Neural cell (in vitro differentiated cells): ENCODE measurements at regions not wholly inside any gene's neighbourhood (a gene's known extent, or its start where the extent isn't known, plus 50 kb on each side); places are given as distances from the start of the nearest gene placed in this dataset.

Experiments used
- H2AFZ ChIP-seq: fragments of 200-600, 300-800 bp; sonication (generic), shearing (Covaris generic); 2 replicates; pipeline ENCODE4 v1.6.0; 2014; ENCODE audit warnings: low read depth, mild to moderate bottlenecking, antibody characterized with exemption, low read length, moderate library complexity
- H3F3A ChIP-seq: fragments of 200-600 bp; shearing (Covaris generic); 2 replicates; pipeline ENCODE4 v1.6.1; 2016; ENCODE audit warnings: mild to moderate bottlenecking, moderate library complexity, mixed read lengths, antibody characterized with exemption, low read length; ENCODE audit not compliant: insufficient read depth, poor library complexity, severe bottlenecking
- H3K27ac ChIP-seq: fragments of 200-600, 300-800 bp; sonication (generic), shearing (Covaris generic); 2 replicates; pipeline ENCODE4 v1.5.1; 2014; ENCODE audit warnings: mild to moderate bottlenecking, low read length, moderate library complexity
- H3K27me3 ChIP-seq: fragments of 300-800, 200-600 bp; sonication (generic), shearing (Covaris generic); 2 replicates; pipeline ENCODE4 v1.6.0; 2014; ENCODE audit warnings: mild to moderate bottlenecking, low read depth, low read length, moderate library complexity; ENCODE audit not compliant: insufficient read depth
- H3K36me3 ChIP-seq: fragments of 300-800, 200-600 bp; sonication (generic), shearing (Covaris generic); 2 replicates; pipeline ENCODE4 v1.5.1; 2014; ENCODE audit warnings: mild to moderate bottlenecking, antibody characterized with exemption, low read length, moderate library complexity; ENCODE audit not compliant: insufficient read depth
- H3K4me2 ChIP-seq: fragments of 300-800, 200-600 bp; sonication (generic), shearing (Covaris generic); 2 replicates; pipeline ENCODE4 v1.6.0; 2014; ENCODE audit warnings: mild to moderate bottlenecking, low read length
- H3K4me3 ChIP-seq: fragments of 300-800, 200-600 bp; sonication (generic), shearing (Covaris generic); 2 replicates; pipeline ENCODE4 v1.5.1; 2014; ENCODE audit warnings: mild to moderate bottlenecking, low read length, moderate library complexity
- H3K79me2 ChIP-seq: fragments of 200-600 bp; shearing (Covaris generic); replicated peaks from 2 replicates; pipeline ENCODE4 v1.6.0; 2014; ENCODE audit warnings: mild to moderate bottlenecking, low read length, moderate library complexity; ENCODE audit not compliant: insufficient read depth
- H3K9ac ChIP-seq: fragments of 300-800, 200-600 bp; sonication (generic), shearing (Covaris generic); 2 replicates; pipeline ENCODE4 v1.6.1; 2016; ENCODE audit warnings: mild to moderate bottlenecking, low read length, mixed read lengths
- H3K9me2 ChIP-seq: fragments of 200-600 bp; shearing (Covaris generic); 2 replicates; pipeline ENCODE4 v1.6.1; 2016; ENCODE audit warnings: mild to moderate bottlenecking, low read length, mixed read lengths; ENCODE audit not compliant: insufficient read depth
- H3K9me3 ChIP-seq: fragments of 200-600, 300-800 bp; sonication (generic), shearing (Covaris generic); 2 replicates; pipeline ENCODE4 v1.6.1; 2016; ENCODE audit warnings: mild to moderate bottlenecking, mixed run types, low read length, moderate library complexity, mixed read lengths
- H4K20me1 ChIP-seq: fragments of 200-600 bp; shearing (Covaris generic); 2 replicates; pipeline ENCODE4 v1.6.1; 2016; ENCODE audit warnings: mild to moderate bottlenecking, mixed run types; ENCODE audit not compliant: insufficient read depth
- EP300 ChIP-seq: fragments of 450-650 bp; conservative IDR thresholded peaks from 2 replicates; pipeline ENCODE4 v1.6.1; 2014; ENCODE audit warnings: antibody characterized with exemption, mild to moderate bottlenecking, moderate library complexity; ENCODE audit not compliant: poor library complexity, severe bottlenecking
- EZH2 ChIP-seq: fragments of 200-600, 300-800 bp; shearing (Covaris generic), sonication (generic); IDR thresholded peaks from 2 replicates; pipeline ENCODE4 v1.6.1; 2014; ENCODE audit warnings: antibody characterized with exemption, low read length, borderline replicate concordance, mild to moderate bottlenecking; ENCODE audit not compliant: insufficient read depth, poor library complexity, severe bottlenecking
- MXI1 ChIP-seq: fragments of 450-650 bp; conservative IDR thresholded peaks from 2 replicates; pipeline ENCODE4 v1.6.1; 2014; ENCODE audit warnings: antibody characterized with exemption, mild to moderate bottlenecking; ENCODE audit not compliant: poor library complexity, severe bottlenecking
- POLR2AphosphoS5 ChIP-seq: IDR thresholded peaks from 2 replicates; pipeline ENCODE4 v1.6.1; 2012
- RAD21 ChIP-seq: fragments of 450-650 bp; conservative IDR thresholded peaks from 2 replicates; pipeline ENCODE4 v1.6.1; 2014; ENCODE audit warnings: antibody characterized with exemption, mild to moderate bottlenecking, moderate library complexity
- SMC3 ChIP-seq: fragments of 450-650 bp; conservative IDR thresholded peaks from 2 replicates; pipeline ENCODE4 v1.6.1; 2014; ENCODE audit warnings: antibody characterized with exemption, mild to moderate bottlenecking, moderate library complexity; ENCODE audit not compliant: poor library complexity
- TAF1 ChIP-seq: IDR thresholded peaks from 2 replicates; pipeline ENCODE4 v1.6.1; 2012; ENCODE audit warnings: low read depth
- TF ChIP-seq, protein P1 (sequence below): fragments of 450-650 bp; IDR thresholded peaks from 2 replicates; pipeline ENCODE4 v1.5.1; 2014; ENCODE audit warnings: antibody characterized with exemption, mild to moderate bottlenecking, moderate library complexity; ENCODE audit not compliant: poor library complexity, severe bottlenecking
- TF ChIP-seq, protein P2 (sequence below): IDR thresholded peaks from 2 replicates; pipeline ENCODE4 v1.6.1; 2012; ENCODE audit warnings: borderline replicate concordance

- TF ChIP-seq EP300 (no peak), MXI1 (no peak), SMC3 (no peak), RAD21 (no peak), EZH2 (no peak), POLR2AphosphoS5 (no peak), TAF1 (no peak)
- TF ChIP-seq, protein P1, sequence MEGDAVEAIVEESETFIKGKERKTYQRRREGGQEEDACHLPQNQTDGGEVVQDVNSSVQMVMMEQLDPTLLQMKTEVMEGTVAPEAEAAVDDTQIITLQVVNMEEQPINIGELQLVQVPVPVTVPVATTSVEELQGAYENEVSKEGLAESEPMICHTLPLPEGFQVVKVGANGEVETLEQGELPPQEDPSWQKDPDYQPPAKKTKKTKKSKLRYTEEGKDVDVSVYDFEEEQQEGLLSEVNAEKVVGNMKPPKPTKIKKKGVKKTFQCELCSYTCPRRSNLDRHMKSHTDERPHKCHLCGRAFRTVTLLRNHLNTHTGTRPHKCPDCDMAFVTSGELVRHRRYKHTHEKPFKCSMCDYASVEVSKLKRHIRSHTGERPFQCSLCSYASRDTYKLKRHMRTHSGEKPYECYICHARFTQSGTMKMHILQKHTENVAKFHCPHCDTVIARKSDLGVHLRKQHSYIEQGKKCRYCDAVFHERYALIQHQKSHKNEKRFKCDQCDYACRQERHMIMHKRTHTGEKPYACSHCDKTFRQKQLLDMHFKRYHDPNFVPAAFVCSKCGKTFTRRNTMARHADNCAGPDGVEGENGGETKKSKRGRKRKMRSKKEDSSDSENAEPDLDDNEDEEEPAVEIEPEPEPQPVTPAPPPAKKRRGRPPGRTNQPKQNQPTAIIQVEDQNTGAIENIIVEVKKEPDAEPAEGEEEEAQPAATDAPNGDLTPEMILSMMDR, result no peak
- TF ChIP-seq, protein P2, sequence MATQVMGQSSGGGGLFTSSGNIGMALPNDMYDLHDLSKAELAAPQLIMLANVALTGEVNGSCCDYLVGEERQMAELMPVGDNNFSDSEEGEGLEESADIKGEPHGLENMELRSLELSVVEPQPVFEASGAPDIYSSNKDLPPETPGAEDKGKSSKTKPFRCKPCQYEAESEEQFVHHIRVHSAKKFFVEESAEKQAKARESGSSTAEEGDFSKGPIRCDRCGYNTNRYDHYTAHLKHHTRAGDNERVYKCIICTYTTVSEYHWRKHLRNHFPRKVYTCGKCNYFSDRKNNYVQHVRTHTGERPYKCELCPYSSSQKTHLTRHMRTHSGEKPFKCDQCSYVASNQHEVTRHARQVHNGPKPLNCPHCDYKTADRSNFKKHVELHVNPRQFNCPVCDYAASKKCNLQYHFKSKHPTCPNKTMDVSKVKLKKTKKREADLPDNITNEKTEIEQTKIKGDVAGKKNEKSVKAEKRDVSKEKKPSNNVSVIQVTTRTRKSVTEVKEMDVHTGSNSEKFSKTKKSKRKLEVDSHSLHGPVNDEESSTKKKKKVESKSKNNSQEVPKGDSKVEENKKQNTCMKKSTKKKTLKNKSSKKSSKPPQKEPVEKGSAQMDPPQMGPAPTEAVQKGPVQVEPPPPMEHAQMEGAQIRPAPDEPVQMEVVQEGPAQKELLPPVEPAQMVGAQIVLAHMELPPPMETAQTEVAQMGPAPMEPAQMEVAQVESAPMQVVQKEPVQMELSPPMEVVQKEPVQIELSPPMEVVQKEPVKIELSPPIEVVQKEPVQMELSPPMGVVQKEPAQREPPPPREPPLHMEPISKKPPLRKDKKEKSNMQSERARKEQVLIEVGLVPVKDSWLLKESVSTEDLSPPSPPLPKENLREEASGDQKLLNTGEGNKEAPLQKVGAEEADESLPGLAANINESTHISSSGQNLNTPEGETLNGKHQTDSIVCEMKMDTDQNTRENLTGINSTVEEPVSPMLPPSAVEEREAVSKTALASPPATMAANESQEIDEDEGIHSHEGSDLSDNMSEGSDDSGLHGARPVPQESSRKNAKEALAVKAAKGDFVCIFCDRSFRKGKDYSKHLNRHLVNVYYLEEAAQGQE, result no peak
- no peaks in the 10 kb centered on the region for H4K20me1 ChIP-seq
- H3K4me2 ChIP-seq, result no peak overlapping the region
- H3K36me3 ChIP-seq, result no peaks in the 10 kb centered on the region
- H3K79me2 ChIP-seq, result no peaks in the 10 kb centered on the region
- no peak overlapping the region for H3K27ac ChIP-seq
- H3K9me2 ChIP-seq, result no peaks in the 10 kb centered on the region
- no peak overlapping the region for H2AFZ ChIP-seq
- no peak overlapping the region for H3K9ac ChIP-seq
- H3K27me3 ChIP-seq, result no peaks in the 10 kb centered on the region
- no peaks in the 10 kb centered on the region for H3F3A ChIP-seq
- H3K4me3 ChIP-seq, result no peak overlapping the region
- no peaks in the 10 kb centered on the region for H3K9me3 ChIP-seq
Measured at GRCh38 chr20:7692478-7692877, 247.8 kb downstream of the HAO1 start.

- no peak overlapping the region for H3K4me2 ChIP-seq
- H3K4me3 ChIP-seq, result no peak overlapping the region
- no peaks in the 10 kb centered on the region for H3K9me2 ChIP-seq
- H4K20me1 ChIP-seq, result no peaks in the 10 kb centered on the region
- no peak overlapping the region for H3K27ac ChIP-seq
- H3K79me2 ChIP-seq, result no peaks in the 10 kb centered on the region
- H3K9ac ChIP-seq, result no peak overlapping the region
- H3K9me3 ChIP-seq, result no peaks in the 10 kb centered on the region
- H3K27me3 ChIP-seq, result no peaks in the 10 kb centered on the region
- no peak overlapping the region for H2AFZ ChIP-seq
- no peaks in the 10 kb centered on the region for H3F3A ChIP-seq
- TF ChIP-seq, protein P2, result no peak
- TF ChIP-seq EZH2 (no peak), MXI1 (no peak)
- H3K36me3 ChIP-seq, result no peaks in the 10 kb centered on the region
Measured at GRCh38 chr20:7693761-7694160, 246.5 kb downstream of the HAO1 start.
